BE2C (cell line): ENCODE measurements at regions not wholly inside any gene's neighbourhood (a gene's known extent, or its start where the extent isn't known, plus 50 kb on each side); places are given as distances from the start of the nearest gene placed in this dataset.

Source experiments
- DNase-seq: peaks from one replicate; pipeline ENCODE4 v3.0.0-alpha.2; 2020
- H3K27me3 ChIP-seq: fragments of 250-450 bp; sonication (Bioruptor Pico); 2 replicates; pipeline ENCODE4 v1.5.1; 2020; ENCODE audit warnings: mild to moderate bottlenecking
- H3K36me3 ChIP-seq: fragments of 250-450 bp; sonication (Bioruptor Pico); 2 replicates; pipeline ENCODE4 v1.5.1; 2020; ENCODE audit warnings: mild to moderate bottlenecking
- H3K4me1 ChIP-seq: fragments of 250-450 bp; sonication (Bioruptor Pico); 2 replicates; pipeline ENCODE4 v1.5.1; 2020
- H3K4me3 ChIP-seq: 2 replicates; pipeline ENCODE4 v1.5.1; 2011; ENCODE audit warnings: low read depth, low read length
- H3K9me3 ChIP-seq: fragments of 250-450 bp; sonication (Bioruptor Pico); 2 replicates; pipeline ENCODE4 v1.5.1; 2020
- CTCF ChIP-seq: IDR thresholded peaks from 2 replicates; pipeline ENCODE4 v1.5.1; 2012; ENCODE audit warnings: mild to moderate bottlenecking, low read depth, low read length

- H3K4me3 ChIP-seq = no peak overlapping the region
- H3K4me1 ChIP-seq = no peaks in the 10 kb centered on the region
- DNase-seq = no peak
- TF ChIP-seq CTCF = no peak
- H3K36me3 ChIP-seq = no peaks in the 10 kb centered on the region
- H3K27me3 ChIP-seq = no peaks in the 10 kb centered on the region
- no peaks in the 10 kb centered on the region for H3K9me3 ChIP-seq
These were observed 191.3 kb upstream of the GALNT17 start for GRCh38 chr7:70940597-70940996.

- Histone ChIP-seq H3K36me3 (no peaks in the 10 kb centered on the region), H3K4me1 (no peaks in the 10 kb centered on the region), H3K27me3 (no peaks in the 10 kb centered on the region), H3K4me3 (no peak overlapping the region), H3K9me3 (no peaks in the 10 kb centered on the region)
- no peak for TF ChIP-seq CTCF
- DNase-seq = no peak
These were observed 189.2 kb upstream of the GALNT17 start for GRCh38 chr7:70942791-70943190.

- no peaks in the 10 kb centered on the region for H3K9me3 ChIP-seq
- no peak for TF ChIP-seq CTCF
- DNase-seq = no peak
- H3K36me3 ChIP-seq = no peaks in the 10 kb centered on the region
- H3K27me3 ChIP-seq = no peaks in the 10 kb centered on the region
- no peaks in the 10 kb centered on the region for H3K4me1 ChIP-seq
- no peak overlapping the region for H3K4me3 ChIP-seq
These were observed 187.4 kb upstream of the GALNT17 start for GRCh38 chr7:70944516-70944915.

GRCh38 chr7:70947181-70947580, 184.8 kb upstream of the GALNT17 start:
- Histone ChIP-seq H3K4me3 (no peak overlapping the region), H3K27me3 (no peaks in the 10 kb centered on the region), H3K9me3 (no peaks in the 10 kb centered on the region), H3K36me3 (no peaks in the 10 kb centered on the region), H3K4me1 (no peaks in the 10 kb centered on the region)
- TF ChIP-seq CTCF = no peak
- no peak for DNase-seq

GRCh38 chr7:70949862-70950261, 182.1 kb upstream of the GALNT17 start:
- Histone ChIP-seq H3K36me3 (no peaks in the 10 kb centered on the region), H3K27me3 (no peaks in the 10 kb centered on the region), H3K4me3 (no peak overlapping the region), H3K9me3 (no peaks in the 10 kb centered on the region), H3K4me1 (no peaks in the 10 kb centered on the region)
- DNase-seq = no peak
- no peak for TF ChIP-seq CTCF

- DNase-seq = no peak
- no peaks in the 10 kb centered on the region for H3K27me3 ChIP-seq
- H3K4me1 ChIP-seq = no peaks in the 10 kb centered on the region
- no peaks in the 10 kb centered on the region for H3K36me3 ChIP-seq
- no peaks in the 10 kb centered on the region for H3K9me3 ChIP-seq
- TF ChIP-seq CTCF = no peak
- H3K4me3 ChIP-seq = no peak overlapping the region
These were observed 180.5 kb upstream of the GALNT17 start for GRCh38 chr7:70951271-70951962.
